ENCODE measurements at regions not wholly inside any gene's neighbourhood (a gene's known extent, or its start where the extent isn't known, plus 50 kb on each side); places are given as distances from the start of the nearest gene placed in this dataset.

GRCh38 chr11:43223026-43223425 is 88.8 kb upstream of the API5 start:
- TF ChIP-seq CTCF (IDR thresholded peaks at IDR 0.05; ENCODE audit: extremely low read depth in 1 of 2, insufficient read depth in 1 of 2, low read depth in 1 of 2, low read length in 2 of 2) (no peak), MYC (IDR thresholded peaks at IDR 0.05; ENCODE audit: low read depth, low read length) (no peak), MAX (IDR thresholded peaks at IDR 0.05; ENCODE audit: insufficient read depth, insufficient read length) (no peak), POLR2A (IDR thresholded peaks at IDR 0.05; ENCODE audit: low read depth, low read length) (no peak), POLR2AphosphoS5 (IDR thresholded peaks at IDR 0.05; ENCODE audit: insufficient read depth, low read depth, low read length) (no peak), JUN (IDR thresholded peaks at IDR 0.05; ENCODE audit: borderline replicate concordance, insufficient read depth, insufficient read length, low read depth) (no peak)

Data from endothelial cell of umbilical vein (primary cell).